Endothelial cell (in vitro differentiated cells): ENCODE measurements at regions not wholly inside any gene's neighbourhood (a gene's known extent, or its start where the extent isn't known, plus 50 kb on each side); places are given as distances from the start of the nearest gene placed in this dataset.

Experiments
- DNase-seq: peaks from one replicate; pipeline ENCODE4 v3.0.0; 2021; ENCODE audit warnings: low spot score
- H3K27ac Mint-ChIP-seq: one replicate; pipeline ENCODE4 v1.8.0; 2021; ENCODE audit warnings: mixed read lengths, inconsistent platforms; ENCODE audit not compliant: unreplicated experiment
- H3K27me3 Mint-ChIP-seq: one replicate; pipeline ENCODE4 v1.8.0; 2021; ENCODE audit warnings: mild to moderate bottlenecking, moderate library complexity, mixed read lengths, inconsistent platforms; ENCODE audit not compliant: unreplicated experiment
- H3K36me3 Mint-ChIP-seq: one replicate; pipeline ENCODE4 v1.8.0; 2021; ENCODE audit warnings: mild to moderate bottlenecking, low read depth, mixed read lengths, inconsistent platforms; ENCODE audit not compliant: unreplicated experiment
- H3K4me1 Mint-ChIP-seq: one replicate; pipeline ENCODE4 v1.8.0; 2021; ENCODE audit warnings: mild to moderate bottlenecking, mixed read lengths, inconsistent platforms; ENCODE audit not compliant: unreplicated experiment
- H3K4me3 Mint-ChIP-seq: one replicate; pipeline ENCODE4 v1.8.0; 2021; ENCODE audit warnings: mild to moderate bottlenecking, mixed read lengths, inconsistent platforms; ENCODE audit not compliant: unreplicated experiment
- H3K9me3 Mint-ChIP-seq: one replicate; pipeline ENCODE4 v1.8.0; 2021; ENCODE audit warnings: mixed read lengths, inconsistent platforms; ENCODE audit not compliant: unreplicated experiment
- CTCF ChIP-seq: fragments of 200-600 bp; sonication (generic); IDR thresholded peaks from one replicate; pipeline ENCODE4 v1.5.0; 2021; ENCODE audit warnings: antibody characterized with exemption; ENCODE audit not compliant: unreplicated experiment

GRCh38 chr3:25171118-25171807, 256.8 kb upstream of the RARB start:
- H3K4me3 Mint-ChIP-seq: no peak overlapping the region
- no peaks in the 10 kb centered on the region for H3K27me3 Mint-ChIP-seq
- no peak overlapping the region for H3K27ac Mint-ChIP-seq
- no peaks in the 10 kb centered on the region for H3K9me3 Mint-ChIP-seq
- H3K36me3 Mint-ChIP-seq: no peaks in the 10 kb centered on the region
- no peak for TF ChIP-seq CTCF
- peaks cover 2% of the 10 kb centered on the region for H3K4me1 Mint-ChIP-seq
- no peak for DNase-seq

- Mint-ChIP-seq H3K4me1 (peaks cover 2% of the 10 kb centered on the region), H3K4me3 (no peak overlapping the region), H3K27me3 (no peaks in the 10 kb centered on the region), H3K27ac (no peak overlapping the region), H3K9me3 (no peaks in the 10 kb centered on the region), H3K36me3 (no peaks in the 10 kb centered on the region)
- no peak for TF ChIP-seq CTCF
- DNase-seq: no peak
Measured at GRCh38 chr3:25171897-25172296, 256.2 kb upstream of the RARB start.

GRCh38 chr3:25173606-25174005, 254.5 kb upstream of the RARB start:
- Mint-ChIP-seq H3K36me3 (no peaks in the 10 kb centered on the region), H3K4me3 (no peak overlapping the region), H3K27ac (no peak overlapping the region), H3K9me3 (no peaks in the 10 kb centered on the region), H3K27me3 (no peaks in the 10 kb centered on the region), H3K4me1 (peaks cover 2% of the 10 kb centered on the region)
- no peak for TF ChIP-seq CTCF
- no peak for DNase-seq

- peaks cover 2% of the 10 kb centered on the region for H3K4me1 Mint-ChIP-seq
- DNase-seq: no peak
- H3K36me3 Mint-ChIP-seq: no peaks in the 10 kb centered on the region
- no peak for TF ChIP-seq CTCF
- H3K27ac Mint-ChIP-seq: no peak overlapping the region
- H3K27me3 Mint-ChIP-seq: no peaks in the 10 kb centered on the region
- H3K9me3 Mint-ChIP-seq: no peaks in the 10 kb centered on the region
- H3K4me3 Mint-ChIP-seq: no peak overlapping the region
Measured at GRCh38 chr3:25174251-25174650, 253.8 kb upstream of the RARB start.

DNA sequence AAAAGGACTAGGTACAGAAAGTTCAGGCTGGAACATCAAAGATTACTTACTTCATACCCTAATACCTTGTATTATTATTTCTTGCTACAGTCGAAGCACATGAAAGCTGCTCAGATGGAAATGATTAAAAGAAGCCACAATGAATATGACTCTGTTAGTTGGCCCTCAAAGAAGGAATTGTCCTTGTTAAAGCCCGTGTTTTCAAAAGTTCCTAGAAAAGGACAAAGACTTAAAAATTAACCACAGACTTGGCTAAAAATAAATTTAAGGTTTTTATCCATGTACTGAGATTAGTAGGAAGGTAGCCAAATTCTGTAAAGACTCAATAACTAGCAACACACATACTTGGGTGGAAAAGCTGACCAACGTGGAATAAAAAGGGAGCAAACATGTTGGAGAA, 251.0 kb upstream of the RARB start:
- H3K4me3 Mint-ChIP-seq: no peak overlapping the region
- TF ChIP-seq CTCF: no peak
- no peaks in the 10 kb centered on the region for H3K4me1 Mint-ChIP-seq
- H3K36me3 Mint-ChIP-seq: no peaks in the 10 kb centered on the region
- no peak for DNase-seq
- H3K27ac Mint-ChIP-seq: no peak overlapping the region
- H3K27me3 Mint-ChIP-seq: no peaks in the 10 kb centered on the region
- H3K9me3 Mint-ChIP-seq: no peaks in the 10 kb centered on the region
